ENCODE measurements at regions not wholly inside any gene's neighbourhood (a gene's known extent, or its start where the extent isn't known, plus 50 kb on each side); places are given as distances from the start of the nearest gene placed in this dataset.

DNA sequence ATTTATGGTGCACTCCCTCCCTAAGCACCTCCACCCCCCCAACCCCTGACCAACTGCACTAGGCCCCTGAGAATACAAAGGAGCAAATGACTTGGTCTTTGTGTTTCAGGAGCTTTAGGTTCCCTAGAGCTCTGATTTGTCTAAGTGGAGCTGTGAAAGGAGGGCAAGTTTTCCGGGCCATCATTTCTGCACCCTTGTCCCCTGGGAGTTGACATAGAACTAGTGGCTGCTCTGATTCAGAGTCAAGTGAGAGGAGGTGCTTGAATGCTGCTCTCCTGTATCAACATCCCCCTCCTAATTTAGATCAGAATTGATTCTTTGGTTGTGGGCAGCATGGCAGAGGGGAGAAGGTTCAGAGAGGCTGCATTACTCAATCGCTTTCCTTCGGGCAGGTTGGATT, 391.6 kb downstream of the KCNRG start:
- H3K27ac ChIP-seq, result no peak overlapping the region
- no peaks in the 10 kb centered on the region for H3K36me3 ChIP-seq
- no peak for DNase-seq
- no peaks in the 10 kb centered on the region for H3K4me1 ChIP-seq
- 91 to 96% (median 94%) methylated on average over 3 of the region's 3 CpGs for WGBS, 5 donors
- H3K4me3 ChIP-seq, result no peak overlapping the region
- H3K9me3 ChIP-seq, result no peaks in the 10 kb centered on the region
- TF ChIP-seq, protein P1, sequence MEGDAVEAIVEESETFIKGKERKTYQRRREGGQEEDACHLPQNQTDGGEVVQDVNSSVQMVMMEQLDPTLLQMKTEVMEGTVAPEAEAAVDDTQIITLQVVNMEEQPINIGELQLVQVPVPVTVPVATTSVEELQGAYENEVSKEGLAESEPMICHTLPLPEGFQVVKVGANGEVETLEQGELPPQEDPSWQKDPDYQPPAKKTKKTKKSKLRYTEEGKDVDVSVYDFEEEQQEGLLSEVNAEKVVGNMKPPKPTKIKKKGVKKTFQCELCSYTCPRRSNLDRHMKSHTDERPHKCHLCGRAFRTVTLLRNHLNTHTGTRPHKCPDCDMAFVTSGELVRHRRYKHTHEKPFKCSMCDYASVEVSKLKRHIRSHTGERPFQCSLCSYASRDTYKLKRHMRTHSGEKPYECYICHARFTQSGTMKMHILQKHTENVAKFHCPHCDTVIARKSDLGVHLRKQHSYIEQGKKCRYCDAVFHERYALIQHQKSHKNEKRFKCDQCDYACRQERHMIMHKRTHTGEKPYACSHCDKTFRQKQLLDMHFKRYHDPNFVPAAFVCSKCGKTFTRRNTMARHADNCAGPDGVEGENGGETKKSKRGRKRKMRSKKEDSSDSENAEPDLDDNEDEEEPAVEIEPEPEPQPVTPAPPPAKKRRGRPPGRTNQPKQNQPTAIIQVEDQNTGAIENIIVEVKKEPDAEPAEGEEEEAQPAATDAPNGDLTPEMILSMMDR (IDR thresholded peaks at IDR 0.05 in 8 of 11, conservative IDR thresholded peaks at IDR 0.05 in 3 of 11), result no peak
- TF ChIP-seq POLR2A (IDR thresholded peaks at IDR 0.05) (no peak), POLR2AphosphoS5 (IDR thresholded peaks at IDR 0.05) (no peak)
- intact Hi-C loops (cut with DNase I; ENCODE audit: low total_unique reads), result no loop called here
- H3K27me3 ChIP-seq (replicated peaks in 1 of 7), result no peaks in the 10 kb centered on the region

DNA sequence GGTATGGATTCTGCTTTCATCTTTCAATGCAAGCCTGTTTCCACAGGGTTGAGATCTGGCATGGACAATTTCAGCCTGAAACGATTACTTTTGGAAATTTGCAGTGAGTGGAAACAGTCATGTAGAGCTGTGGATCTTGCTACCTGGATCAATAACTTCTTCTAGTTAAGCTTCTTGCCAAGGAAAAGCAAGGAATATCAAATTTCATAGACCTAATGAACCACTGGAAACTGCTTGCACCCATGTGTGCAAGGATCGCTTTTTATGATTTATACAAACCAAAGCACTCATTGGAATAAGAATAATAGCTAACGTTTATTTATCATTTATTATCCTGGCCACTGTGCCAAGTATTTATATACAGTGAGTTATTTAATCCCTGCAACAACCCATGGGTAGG, 392.8 kb downstream of the KCNRG start:
- WGBS, 5 donors, result 89 to 95% (median 90%) methylated on average over 3 of the region's 3 CpGs
- Histone ChIP-seq H3K4me3 (no peak overlapping the region), H3K4me1 (no peaks in the 10 kb centered on the region), H3K9me3 (no peaks in the 10 kb centered on the region), H3K27me3 (replicated peaks in 1 of 7) (no peaks in the 10 kb centered on the region), H3K27ac (no peak overlapping the region), H3K36me3 (no peaks in the 10 kb centered on the region)
- intact Hi-C loops (cut with DNase I; ENCODE audit: low total_unique reads), result no loop called here
- no peak for DNase-seq
- TF ChIP-seq, protein P1 (IDR thresholded peaks at IDR 0.05 in 8 of 11, conservative IDR thresholded peaks at IDR 0.05 in 3 of 11), result no peak
- TF ChIP-seq POLR2AphosphoS5 (IDR thresholded peaks at IDR 0.05) (no peak), POLR2A (IDR thresholded peaks at IDR 0.05) (no peak)

DNA sequence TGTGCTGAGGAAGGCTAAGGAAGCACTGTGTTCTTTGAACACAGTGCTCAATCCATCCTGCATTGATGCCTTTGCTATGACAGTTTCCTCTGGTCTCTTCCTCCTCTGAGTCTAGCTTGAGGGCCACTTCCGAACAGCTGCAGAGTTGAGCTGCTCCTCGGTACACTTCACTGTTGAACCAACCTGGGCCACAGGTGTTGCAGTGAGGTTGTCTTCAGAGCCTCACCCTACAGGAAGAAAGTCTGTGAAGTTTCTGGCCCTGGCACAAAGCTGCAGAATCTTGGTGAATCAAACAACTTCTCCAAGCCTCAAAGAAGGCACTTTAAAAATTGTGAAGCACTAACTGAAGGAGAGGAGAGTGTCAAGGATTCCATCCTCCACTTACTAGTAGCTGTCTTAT, 394.0 kb downstream of the KCNRG start:
- intact Hi-C loops (cut with DNase I; ENCODE audit: low total_unique reads), result no loop called here
- WGBS, 5 donors, result 67 to 89% (median 73%) methylated on average over 2 of the region's 2 CpGs
- Histone ChIP-seq H3K27ac (no peak overlapping the region), H3K27me3 (replicated peaks in 1 of 7) (no peaks in the 10 kb centered on the region), H3K4me3 (no peak overlapping the region), H3K4me1 (no peaks in the 10 kb centered on the region), H3K9me3 (no peaks in the 10 kb centered on the region), H3K36me3 (no peaks in the 10 kb centered on the region)
- TF ChIP-seq POLR2A (IDR thresholded peaks at IDR 0.05) (no peak), POLR2AphosphoS5 (IDR thresholded peaks at IDR 0.05) (no peak)
- TF ChIP-seq, protein P1 (IDR thresholded peaks at IDR 0.05 in 8 of 11, conservative IDR thresholded peaks at IDR 0.05 in 3 of 11), result no peak
- DNase-seq, result no peak

DNA sequence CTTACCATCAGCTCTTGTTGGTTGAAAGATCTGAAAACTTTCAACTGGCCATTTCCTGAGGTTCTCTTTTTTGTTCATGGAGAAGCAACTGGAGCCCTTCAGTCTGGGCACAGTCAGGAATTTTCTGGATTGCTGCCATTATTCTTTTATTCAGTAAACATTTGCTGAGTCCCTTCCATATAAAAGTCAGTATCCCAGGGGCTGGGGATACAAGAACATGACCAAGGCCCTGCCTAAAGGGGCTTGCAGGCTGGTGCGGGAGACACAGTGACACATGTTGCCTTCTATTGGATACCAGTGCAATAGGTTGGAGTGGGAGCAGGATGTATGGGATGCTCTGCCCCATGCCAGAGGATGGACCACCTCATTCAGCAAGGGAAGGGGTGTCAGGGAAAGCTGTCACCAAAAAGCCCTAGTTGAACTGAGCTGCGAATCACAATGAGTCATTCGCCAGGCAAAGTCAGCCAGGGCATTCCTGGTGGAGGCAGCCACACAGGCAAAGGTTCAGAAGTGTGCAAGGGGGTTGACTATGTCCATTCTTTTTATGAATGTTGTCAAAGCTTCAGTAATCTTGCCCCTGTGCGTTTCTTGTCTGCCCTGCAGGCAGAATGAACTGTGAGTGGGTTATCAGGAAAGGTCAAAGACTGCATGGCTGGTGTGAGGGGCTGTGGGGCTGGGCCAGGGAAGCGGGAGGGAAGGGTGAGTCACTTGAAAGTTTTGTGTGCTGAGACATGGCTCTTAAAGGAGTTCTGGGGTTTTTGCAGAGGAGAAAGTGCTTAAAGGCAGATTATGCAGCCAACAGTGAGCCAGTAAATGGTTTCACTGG, 395.9 kb downstream of the KCNRG start:
- no peak overlapping the region for H3K4me3 ChIP-seq
- no peak for DNase-seq

More for the DNA sequence above, 395.9 kb downstream of the KCNRG start:
- no peaks in the 10 kb centered on the region for H3K27me3 ChIP-seq (replicated peaks in 1 of 7)
- peaks cover 0 to 5% (median 0%) of the 10 kb centered on the region in 8 donors for H3K9me3 ChIP-seq
- WGBS, 5 donors, result 76 to 90% (median 84%) methylated on average over 5 of the region's 5 CpGs
- no peaks in the 10 kb centered on the region for H3K4me1 ChIP-seq
- no peak overlapping the region for H3K27ac ChIP-seq
- intact Hi-C loops (cut with DNase I; ENCODE audit: low total_unique reads), result no loop called here
- H3K36me3 ChIP-seq, result no peaks in the 10 kb centered on the region
- TF ChIP-seq POLR2AphosphoS5 (IDR thresholded peaks at IDR 0.05) (no peak), POLR2A (IDR thresholded peaks at IDR 0.05) (no peak)
- TF ChIP-seq, protein P1 (IDR thresholded peaks at IDR 0.05 in 8 of 11, conservative IDR thresholded peaks at IDR 0.05 in 3 of 11), result no peak
